ENCODE measurements at regions not wholly inside any gene's neighbourhood (a gene's known extent, or its start where the extent isn't known, plus 50 kb on each side); places are given as distances from the start of the nearest gene placed in this dataset.

GRCh38 chr1:82534996-82535395 is 734.3 kb downstream of the ADGRL2 start:
- no peak for DNase-seq

GRCh38 chr1:82525378-82525777 is 724.6 kb downstream of the ADGRL2 start:
- no peak for DNase-seq

GRCh38 chr1:82520611-82521010 is 719.9 kb downstream of the ADGRL2 start:
- DNase-seq = no peak

GRCh38 chr1:82517586-82517985 is 716.9 kb downstream of the ADGRL2 start:
- peak; percentile 17 for DNase-seq

GRCh38 chr1:82515650-82516049 is 714.9 kb downstream of the ADGRL2 start:
- no peak for DNase-seq

- DNase-seq = no peak
These were observed 710.7 kb downstream of the ADGRL2 start for GRCh38 chr1:82511441-82511840.

GRCh38 chr1:82510431-82510830 is 709.7 kb downstream of the ADGRL2 start:
- DNase-seq = no peak

GRCh38 chr1:82507011-82507410 is 706.3 kb downstream of the ADGRL2 start:
- DNase-seq = no peak

- DNase-seq = no peak
These were observed 703.1 kb downstream of the ADGRL2 start for GRCh38 chr1:82503822-82504221.

GRCh38 chr1:82499022-82499421 is 698.3 kb downstream of the ADGRL2 start:
- DNase-seq = no peak

GRCh38 chr1:82494117-82494516 is 693.4 kb downstream of the ADGRL2 start:
- no peak for DNase-seq

GRCh38 chr1:82492159-82492558 is 691.4 kb downstream of the ADGRL2 start:
- no peak for DNase-seq

GRCh38 chr1:82491301-82492048 is 690.7 kb downstream of the ADGRL2 start:
- no peak for DNase-seq

GRCh38 chr1:82487778-82488177 is 687.0 kb downstream of the ADGRL2 start:
- DNase-seq = no peak

GRCh38 chr1:82486969-82487368 is 686.2 kb downstream of the ADGRL2 start:
- DNase-seq = peak; percentile 50

GRCh38 chr1:82486468-82486867 is 685.7 kb downstream of the ADGRL2 start:
- DNase-seq = no peak

- no peak for DNase-seq
These were observed 685.0 kb downstream of the ADGRL2 start for GRCh38 chr1:82485591-82486369.

- no peak for DNase-seq
These were observed 682.4 kb downstream of the ADGRL2 start for GRCh38 chr1:82483146-82483545.

GRCh38 chr1:82478916-82479315 is 678.2 kb downstream of the ADGRL2 start:
- DNase-seq = no peak

- no peak for DNase-seq
These were observed 671.9 kb downstream of the ADGRL2 start for GRCh38 chr1:82472489-82473131.

GRCh38 chr1:82466891-82467290 is 666.2 kb downstream of the ADGRL2 start:
- DNase-seq = no peak

- no peak for DNase-seq
These were observed 665.7 kb downstream of the ADGRL2 start for GRCh38 chr1:82466416-82466815.

- DNase-seq = no peak
These were observed 664.3 kb downstream of the ADGRL2 start for GRCh38 chr1:82465024-82465423.
